HG03439 (cell line): ENCODE measurements at regions not wholly inside any gene's neighbourhood (a gene's known extent, or its start where the extent isn't known, plus 50 kb on each side); places are given as distances from the start of the nearest gene placed in this dataset.
"Not testable (repeated sequence)": the region's sequence is repeated elsewhere in the genome, so short reads cannot be mapped to it uniquely, and the experiment has no call there.

ENCODE experiments used
- ATAC-seq: cut with Tn5 transposase; IDR thresholded peaks from one replicate; pipeline ENCODE4 v1.9.1; 2021; ENCODE audit warnings: mild to moderate bottlenecking, moderate library complexity; ENCODE audit not compliant: unreplicated experiment

- ATAC-seq, result no peak
Measured at GRCh38 chr6:68575765-68576439, 59.2 kb upstream of the ADGRB3 start.

GRCh38 chr6:68572975-68573374, 62.1 kb upstream of the ADGRB3 start:
- peak; percentile 32 for ATAC-seq

- ATAC-seq, result peak; percentile 95
Measured at GRCh38 chr6:68572525-68572924, 62.6 kb upstream of the ADGRB3 start.

DNA sequence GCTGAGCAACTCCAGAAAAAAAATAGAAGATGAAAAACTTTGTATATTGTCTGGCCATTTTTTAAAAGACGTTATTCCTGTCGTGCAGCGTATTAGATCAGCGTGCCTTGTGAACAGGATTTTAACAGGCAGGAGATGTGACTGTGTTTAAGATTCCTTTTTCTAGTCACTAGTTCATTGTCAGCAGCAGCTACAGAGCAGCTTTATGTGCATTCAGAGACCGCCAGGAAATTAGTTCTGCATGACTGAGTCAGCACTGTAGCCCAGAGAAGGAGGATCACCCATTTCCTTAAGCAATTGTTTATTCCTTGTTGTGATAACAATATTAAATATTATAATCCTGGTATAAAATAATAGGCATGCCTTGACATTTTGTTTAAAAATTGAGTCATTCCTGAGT, 75.4 kb upstream of the ADGRB3 start:
- ATAC-seq, result no peak

DNA sequence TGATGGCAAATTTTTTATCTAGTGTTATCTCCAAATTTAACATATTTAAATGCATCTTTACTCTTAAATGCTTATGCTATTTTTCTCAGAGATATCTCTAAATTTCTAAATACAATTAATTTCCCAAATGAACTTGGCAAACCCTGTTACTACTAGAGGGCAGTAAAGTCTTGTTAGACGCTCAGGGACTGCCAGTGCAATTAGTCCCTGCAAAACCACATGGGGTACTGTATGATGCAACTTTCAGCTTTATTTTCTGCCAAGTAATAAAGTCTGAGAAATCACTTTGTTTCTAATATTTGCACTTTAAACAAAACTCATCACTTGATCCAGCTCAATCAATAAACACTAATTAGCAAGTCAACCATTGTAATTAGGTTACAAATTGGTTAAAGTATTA, 76.0 kb upstream of the ADGRB3 start:
- no peak for ATAC-seq

DNA sequence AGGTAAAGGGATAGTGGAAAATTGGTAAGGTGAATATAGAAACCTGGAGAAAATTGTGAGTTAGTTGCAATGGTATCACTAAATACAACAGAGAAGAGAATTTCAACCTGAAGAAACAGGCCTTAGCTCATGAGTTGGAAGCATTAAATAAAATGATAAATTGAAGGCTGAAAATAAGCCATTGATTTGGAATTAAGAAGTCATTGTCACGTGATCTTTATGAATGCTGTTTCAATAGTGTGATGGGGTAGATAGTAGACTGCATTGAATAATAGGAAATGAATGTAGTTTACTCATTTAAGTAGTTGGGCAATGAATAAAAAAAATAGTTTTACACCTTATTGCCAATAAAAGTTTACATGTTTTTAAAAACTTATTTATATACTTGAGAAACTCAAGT, 88.5 kb upstream of the ADGRB3 start:
- ATAC-seq, result no peak

DNA sequence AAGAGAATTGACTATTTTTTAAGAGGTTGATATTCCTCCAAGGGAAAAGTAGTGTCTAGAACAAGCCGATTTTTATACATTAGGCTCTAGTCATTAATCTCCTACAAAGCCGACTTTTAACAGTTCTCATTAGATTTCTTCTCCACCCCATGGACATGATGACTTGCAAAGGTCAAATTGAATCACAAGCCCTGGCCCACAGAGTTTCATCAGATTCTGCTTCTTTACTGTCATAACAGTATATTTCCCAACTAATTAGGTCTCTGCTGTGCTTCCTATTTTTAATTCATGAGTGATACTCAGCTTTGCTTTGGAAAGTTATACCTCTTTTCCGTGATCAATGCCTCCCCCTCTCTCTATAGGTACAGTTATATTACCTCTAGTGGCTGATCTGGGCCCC, 90.6 kb upstream of the ADGRB3 start:
- no peak for ATAC-seq

DNA sequence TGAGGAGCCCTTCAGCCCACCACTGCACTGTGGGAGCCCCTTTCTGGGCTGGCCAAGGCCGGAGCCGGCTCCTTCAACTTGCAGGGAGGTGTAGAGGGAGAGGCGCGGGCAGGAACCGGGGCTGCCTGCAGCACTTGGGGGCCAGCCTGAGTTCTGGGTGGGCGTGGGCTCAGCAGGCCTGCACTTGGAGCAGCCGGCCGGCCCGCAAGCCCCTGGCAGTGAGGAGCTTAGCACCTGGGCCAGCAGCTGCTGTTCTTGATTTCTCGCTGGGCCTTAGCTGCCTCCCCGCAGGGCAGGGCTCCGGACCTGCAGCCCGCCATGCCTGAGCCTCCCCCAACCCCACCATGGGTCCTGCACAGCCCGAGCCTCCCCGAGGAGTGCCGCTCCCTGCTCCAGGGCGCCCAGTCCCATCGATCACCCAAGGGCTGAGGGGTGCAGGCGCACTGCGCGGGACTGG, 101.7 kb upstream of the ADGRB3 start:
- ATAC-seq, result no peak

GRCh38 chr6:68527691-68528090, 107.4 kb upstream of the ADGRB3 start:
- ATAC-seq, result no peak

DNA sequence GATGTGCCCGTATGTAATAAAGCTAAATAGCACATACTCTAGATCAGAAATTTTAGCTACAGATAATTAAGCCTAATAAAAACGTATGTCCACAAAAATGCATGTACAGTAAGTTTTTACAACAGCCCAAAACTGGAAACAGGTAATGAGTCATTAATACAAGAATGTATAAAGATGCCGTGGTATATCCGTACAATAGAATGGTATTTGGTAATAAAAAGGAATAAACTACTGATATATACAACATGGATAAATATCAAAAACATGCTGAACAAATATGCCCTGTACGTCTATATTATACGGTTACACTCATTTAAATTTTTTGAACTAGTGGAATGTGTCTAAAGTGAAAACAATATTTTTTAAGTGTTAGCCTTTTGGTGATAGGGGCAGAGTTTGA, 128.2 kb upstream of the ADGRB3 start:
- ATAC-seq, result no peak

DNA sequence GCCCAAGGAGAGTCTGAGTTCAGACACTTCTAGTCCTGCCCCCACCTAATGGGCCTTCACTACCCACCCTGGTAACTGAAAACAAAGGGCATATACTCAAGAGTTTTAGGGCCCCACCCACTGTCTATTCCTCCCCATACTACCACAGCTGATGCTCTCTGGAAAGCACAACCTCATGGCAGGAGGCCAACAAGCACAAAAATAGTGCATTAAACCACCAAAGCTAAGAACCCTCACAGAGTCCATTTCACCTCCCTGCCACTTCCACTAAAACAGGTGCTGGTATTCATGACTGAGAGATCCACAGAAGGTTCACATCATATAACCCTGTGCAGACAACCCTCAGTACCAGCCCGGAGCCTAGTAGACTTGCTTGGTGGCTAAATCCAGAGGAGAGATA, 132.1 kb upstream of the ADGRB3 start:
- ATAC-seq, result no peak

DNA sequence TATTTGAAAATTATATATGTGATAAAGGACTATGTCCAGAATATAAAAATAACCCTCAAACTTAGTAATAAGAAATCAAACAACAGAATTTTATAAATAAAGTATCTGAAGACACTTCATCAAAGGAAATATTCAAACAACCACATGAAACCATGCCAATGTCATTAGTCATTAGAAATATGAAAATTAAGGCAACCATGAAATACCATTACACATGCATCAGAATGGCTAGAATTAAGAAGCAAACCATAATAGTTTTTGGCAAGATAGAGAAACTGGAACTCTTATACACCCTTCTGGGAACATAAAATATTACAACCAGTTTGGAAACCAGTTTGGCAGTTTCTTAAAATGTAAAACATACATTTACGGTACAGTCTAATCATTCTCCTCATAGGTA, 137.2 kb upstream of the ADGRB3 start:
- no peak for ATAC-seq

- not testable (repeated sequence) for ATAC-seq
Measured at GRCh38 chr6:68494880-68495279, 140.2 kb upstream of the ADGRB3 start.

DNA sequence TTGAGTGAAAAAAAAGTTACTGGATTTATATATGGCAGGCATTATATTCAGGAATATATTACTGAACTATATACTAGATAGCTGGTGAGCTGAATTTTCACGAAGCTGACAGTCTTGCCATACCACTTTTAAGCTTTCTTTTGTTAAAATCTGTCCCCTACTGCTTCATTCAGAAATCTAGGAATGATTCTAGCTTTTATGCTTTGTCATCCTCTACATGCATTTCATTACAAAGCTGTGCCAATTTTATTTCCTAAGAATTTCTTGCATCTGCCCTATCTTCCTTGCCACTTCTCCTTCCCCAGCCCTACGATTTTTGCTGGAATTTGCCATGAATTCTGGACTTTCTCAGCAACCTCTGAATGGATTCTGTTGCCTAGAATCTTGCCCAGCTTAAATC, 158.5 kb upstream of the ADGRB3 start:
- no peak for ATAC-seq

- ATAC-seq, result no peak
Measured at GRCh38 chr6:68473433-68474210, 161.5 kb upstream of the ADGRB3 start.

DNA sequence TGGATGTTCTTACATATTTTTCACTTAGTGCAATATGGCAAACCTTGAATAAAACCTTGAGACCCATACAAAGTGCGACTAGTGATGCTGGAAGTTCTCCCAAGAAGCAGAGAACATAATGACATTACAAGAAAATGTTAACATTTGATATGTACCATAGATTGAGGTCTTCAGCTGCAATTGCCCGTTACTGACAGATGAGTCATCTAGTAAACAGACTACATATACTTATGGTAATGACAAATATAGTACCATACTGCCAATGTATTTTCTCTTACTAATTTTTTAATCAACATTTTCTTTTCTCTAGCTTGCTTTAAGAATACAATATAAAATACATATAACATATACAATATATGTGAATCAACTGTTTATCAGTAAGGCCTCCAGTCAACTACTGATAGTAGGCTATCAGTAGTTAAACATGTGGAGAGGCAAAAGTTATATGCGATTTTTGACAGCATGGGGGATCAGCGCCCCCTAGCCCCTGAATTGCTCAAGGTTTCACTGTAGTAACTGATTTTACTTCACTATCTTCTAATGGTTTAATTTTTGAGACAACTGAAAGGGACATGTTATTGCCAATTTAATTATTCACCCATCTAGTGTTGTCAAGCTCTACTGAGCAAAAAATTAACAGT, 166.7 kb upstream of the ADGRB3 start:
- ATAC-seq, result no peak

DNA sequence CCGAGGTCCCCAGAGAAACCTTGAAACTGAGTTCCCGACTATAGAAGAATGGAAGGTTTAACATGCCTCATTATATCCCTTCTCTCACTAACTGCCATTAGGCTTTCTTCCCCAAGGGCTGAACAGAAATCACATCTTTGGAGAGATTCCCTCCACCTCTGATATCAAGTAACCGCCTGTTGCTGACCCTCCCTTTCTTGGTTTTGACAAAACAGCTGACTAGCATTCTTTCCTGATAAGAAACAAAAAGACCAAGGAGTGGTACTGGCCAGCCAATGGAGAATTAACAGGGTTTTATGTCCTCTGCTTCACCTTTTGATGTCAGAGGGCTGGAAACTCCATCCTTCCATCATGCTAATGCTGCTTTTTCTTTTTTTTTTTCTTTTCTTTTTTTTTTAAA, 176.6 kb upstream of the ADGRB3 start:
- ATAC-seq, result no peak

DNA sequence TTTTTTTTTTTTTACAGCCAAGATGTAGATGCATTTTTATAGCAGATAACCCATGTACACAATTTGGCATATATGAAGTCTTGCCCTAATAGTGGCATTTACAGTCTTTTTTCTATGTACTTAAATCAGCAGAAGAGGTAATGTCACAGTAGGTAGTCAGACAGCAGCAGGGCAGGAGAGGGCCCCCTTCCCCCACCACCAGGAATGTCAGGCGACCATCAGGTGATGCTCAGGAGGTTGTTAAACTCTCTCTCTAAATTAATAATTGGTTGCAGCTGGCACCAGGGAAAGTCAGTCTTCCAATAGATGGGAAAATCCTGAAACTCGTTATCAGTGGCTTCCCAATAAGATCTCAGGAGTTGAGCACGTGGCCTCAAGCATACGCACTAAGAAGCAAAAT, 188.0 kb upstream of the ADGRB3 start:
- ATAC-seq, result no peak

DNA sequence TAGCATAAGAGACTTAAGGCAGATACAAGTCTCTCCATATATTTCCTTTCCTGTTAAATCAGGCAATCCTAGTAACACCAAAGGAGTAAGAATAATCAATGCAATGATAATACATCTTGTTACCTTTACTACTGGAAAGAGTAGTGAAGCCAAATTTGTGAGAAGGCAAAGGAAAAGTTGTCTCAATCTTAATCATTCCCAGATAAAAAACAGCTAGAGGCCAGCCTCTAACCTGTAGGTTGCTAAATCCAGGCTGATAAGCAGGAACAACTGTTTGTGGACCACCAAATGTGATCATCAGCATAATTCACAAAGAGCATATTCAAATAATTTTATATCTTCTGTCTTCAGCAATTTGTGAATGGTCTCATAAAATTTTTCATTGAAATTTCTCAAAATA, 189.2 kb upstream of the ADGRB3 start:
- ATAC-seq, result no peak

- ATAC-seq, result no peak
Measured at GRCh38 chr6:68443704-68444103, 191.4 kb upstream of the ADGRB3 start.

DNA sequence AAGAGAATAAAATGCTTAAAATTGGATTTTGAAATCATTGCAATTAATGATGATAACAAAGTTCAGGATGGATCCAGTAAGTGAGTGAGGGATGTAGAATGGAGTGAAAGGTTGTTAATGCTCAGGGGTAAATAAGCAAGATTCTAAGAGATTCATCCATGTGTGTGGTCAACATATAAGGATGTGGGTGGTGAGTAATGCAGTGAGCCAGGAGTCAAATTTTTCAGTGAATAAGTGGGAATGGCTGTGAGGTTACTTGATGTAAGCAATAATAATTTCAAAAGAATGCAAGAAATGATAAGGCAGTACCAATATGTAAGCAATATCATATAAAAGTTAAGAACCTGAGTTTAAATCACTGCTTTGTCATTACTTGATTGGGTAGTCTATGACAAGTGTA, 207.5 kb upstream of the ADGRB3 start:
- ATAC-seq, result no peak

DNA sequence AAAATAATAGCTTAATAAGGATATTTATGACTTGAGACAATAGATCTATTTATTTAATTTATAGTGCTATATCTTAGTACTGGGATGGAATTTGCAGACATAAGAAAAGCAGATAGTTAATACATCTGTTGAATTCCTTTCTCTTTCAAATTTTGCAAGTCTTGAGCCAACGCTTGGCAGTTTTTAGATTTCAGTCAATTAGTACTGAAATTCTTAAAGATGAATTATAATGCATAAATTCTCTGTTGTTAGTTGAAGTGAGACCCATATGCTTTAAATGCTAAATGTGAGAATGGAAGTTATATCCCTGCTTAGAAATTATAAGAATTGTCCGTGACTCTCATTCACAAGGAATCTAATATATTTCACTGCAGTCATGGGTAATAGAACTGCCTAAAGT, 225.1 kb upstream of the ADGRB3 start:
- no peak for ATAC-seq
